ENCODE measurements at regions not wholly inside any gene's neighbourhood (a gene's known extent, or its start where the extent isn't known, plus 50 kb on each side); places are given as distances from the start of the nearest gene placed in this dataset.

DNA sequence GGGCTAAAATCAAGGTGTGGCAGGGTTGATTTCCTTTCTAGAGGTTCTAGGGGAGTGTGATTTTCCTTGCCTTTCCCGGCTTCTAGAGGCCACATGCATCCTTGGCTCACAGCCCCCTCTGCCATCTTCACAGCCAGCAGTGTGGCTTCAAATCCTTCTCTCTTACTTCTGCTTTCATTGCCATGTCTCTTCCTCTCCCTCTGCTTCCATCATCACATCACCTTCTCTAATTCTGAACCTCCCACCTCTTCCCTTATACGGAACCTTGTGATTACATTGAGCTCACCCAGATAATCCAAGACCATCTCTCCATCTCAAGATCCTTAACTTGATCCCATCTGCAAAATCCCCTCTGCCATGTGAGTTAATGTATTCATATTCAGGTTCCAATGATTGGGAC, 56.2 kb upstream of the RMDN2 start:
- TF ChIP-seq, protein P1, sequence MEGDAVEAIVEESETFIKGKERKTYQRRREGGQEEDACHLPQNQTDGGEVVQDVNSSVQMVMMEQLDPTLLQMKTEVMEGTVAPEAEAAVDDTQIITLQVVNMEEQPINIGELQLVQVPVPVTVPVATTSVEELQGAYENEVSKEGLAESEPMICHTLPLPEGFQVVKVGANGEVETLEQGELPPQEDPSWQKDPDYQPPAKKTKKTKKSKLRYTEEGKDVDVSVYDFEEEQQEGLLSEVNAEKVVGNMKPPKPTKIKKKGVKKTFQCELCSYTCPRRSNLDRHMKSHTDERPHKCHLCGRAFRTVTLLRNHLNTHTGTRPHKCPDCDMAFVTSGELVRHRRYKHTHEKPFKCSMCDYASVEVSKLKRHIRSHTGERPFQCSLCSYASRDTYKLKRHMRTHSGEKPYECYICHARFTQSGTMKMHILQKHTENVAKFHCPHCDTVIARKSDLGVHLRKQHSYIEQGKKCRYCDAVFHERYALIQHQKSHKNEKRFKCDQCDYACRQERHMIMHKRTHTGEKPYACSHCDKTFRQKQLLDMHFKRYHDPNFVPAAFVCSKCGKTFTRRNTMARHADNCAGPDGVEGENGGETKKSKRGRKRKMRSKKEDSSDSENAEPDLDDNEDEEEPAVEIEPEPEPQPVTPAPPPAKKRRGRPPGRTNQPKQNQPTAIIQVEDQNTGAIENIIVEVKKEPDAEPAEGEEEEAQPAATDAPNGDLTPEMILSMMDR (IDR thresholded peaks at IDR 0.05; ENCODE audit: control extremely low read depth, extremely low read depth, low read depth, missing control alignments): no peak
- POLR2A ChIA-PET: no interaction called here
- DNase-seq (ENCODE audit: extremely low spot score): no peak
- CTCF ChIA-PET: interaction anchor here (1.1 to 3.8 kb wide), 7 partner anchors 9 to 473 kb away, joined by 4 to 31 read pairs (median 4); no protein-coding TSS in a partner anchor

DNA sequence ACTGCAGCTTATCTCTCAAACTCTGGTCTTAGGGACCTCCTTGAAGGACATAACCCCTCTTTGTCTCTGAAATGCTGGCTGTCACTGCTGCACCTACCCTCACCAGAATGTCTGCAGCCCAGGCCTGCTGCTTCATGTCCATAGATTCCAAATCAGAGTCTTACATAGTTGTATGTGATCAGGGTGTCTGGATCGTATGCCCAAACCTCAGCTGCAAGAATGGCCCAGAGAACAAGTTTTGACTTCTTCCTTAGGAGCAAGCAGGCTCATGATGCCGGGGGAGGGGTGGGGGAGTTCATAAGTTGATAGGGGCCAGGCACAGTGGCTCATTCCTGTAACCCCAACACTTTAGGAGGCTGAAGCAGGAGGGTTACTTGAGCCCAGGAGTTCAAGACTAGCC, 55.8 kb upstream of the RMDN2 start:
- CTCF ChIA-PET: interaction anchor here (1.1 to 3.8 kb wide), 7 partner anchors 9 to 473 kb away, joined by 4 to 31 read pairs (median 4); no protein-coding TSS in a partner anchor
- POLR2A ChIA-PET: no interaction called here
- DNase-seq (ENCODE audit: extremely low spot score): no peak
- TF ChIP-seq, protein P1 (IDR thresholded peaks at IDR 0.05; ENCODE audit: control extremely low read depth, extremely low read depth, low read depth, missing control alignments): no peak

DNA sequence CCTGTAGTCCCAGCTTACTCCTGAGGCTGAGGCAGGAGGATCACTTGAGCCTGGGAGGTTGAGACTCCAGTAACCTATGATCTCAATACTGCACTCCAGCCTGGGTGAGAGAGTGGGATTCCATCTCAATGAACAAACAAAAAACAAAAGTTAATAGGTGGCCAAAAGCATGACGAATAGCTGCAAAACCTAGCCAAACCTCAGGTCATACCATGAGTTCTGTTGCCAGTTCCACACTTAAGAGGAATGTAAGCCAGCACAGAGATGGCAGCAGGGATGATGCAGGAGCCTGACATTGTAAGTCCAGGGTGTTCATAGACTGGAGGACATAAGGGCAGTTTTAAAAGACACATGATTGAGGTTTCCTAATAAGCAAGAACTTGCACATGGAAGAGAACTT, 55.3 kb upstream of the RMDN2 start:
- ChIA-PET CTCF (interaction anchor here (1.1 to 3.8 kb wide), 7 partner anchors 8 to 474 kb away, joined by 4 to 31 read pairs (median 4); no protein-coding TSS in a partner anchor), POLR2A (no interaction called here)
- TF ChIP-seq, protein P1 (IDR thresholded peaks at IDR 0.05; ENCODE audit: control extremely low read depth, extremely low read depth, low read depth, missing control alignments): no peak
- DNase-seq (ENCODE audit: extremely low spot score): no peak

DNA sequence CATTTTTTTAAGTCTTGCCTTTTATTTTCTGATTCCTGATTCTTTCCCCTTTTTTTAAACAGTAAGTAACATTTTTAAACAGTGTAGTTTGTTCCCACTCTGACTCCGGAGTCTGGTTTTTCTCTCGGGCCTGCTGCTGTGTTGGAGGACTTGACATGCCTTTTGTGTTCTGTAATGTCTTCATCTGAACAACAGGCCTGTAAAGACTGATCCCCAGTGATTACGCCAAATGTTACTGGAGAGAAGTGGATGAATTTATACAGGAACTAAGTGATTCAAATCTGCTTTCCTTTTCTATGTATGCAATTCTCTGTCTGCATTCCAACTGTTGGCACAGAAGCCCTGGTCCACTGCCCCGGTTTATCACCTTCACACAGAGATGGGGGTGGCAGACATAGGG, 54.3 kb upstream of the RMDN2 start:
- DNase-seq (ENCODE audit: extremely low spot score): no peak
- POLR2A ChIA-PET: interaction anchor here (0.7 kb wide), 1 partner anchor 252 kb away, joined by 3 read pairs; no protein-coding TSS in a partner anchor
- CTCF ChIA-PET: interaction anchor here (1.0 to 9.8 kb wide), 4 partner anchors 20 to 475 kb away, joined by 3 to 188 read pairs (median 8); no protein-coding TSS in a partner anchor
- TF ChIP-seq, protein P1 (IDR thresholded peaks at IDR 0.05; ENCODE audit: control extremely low read depth, extremely low read depth, low read depth, missing control alignments): no peak

DNA sequence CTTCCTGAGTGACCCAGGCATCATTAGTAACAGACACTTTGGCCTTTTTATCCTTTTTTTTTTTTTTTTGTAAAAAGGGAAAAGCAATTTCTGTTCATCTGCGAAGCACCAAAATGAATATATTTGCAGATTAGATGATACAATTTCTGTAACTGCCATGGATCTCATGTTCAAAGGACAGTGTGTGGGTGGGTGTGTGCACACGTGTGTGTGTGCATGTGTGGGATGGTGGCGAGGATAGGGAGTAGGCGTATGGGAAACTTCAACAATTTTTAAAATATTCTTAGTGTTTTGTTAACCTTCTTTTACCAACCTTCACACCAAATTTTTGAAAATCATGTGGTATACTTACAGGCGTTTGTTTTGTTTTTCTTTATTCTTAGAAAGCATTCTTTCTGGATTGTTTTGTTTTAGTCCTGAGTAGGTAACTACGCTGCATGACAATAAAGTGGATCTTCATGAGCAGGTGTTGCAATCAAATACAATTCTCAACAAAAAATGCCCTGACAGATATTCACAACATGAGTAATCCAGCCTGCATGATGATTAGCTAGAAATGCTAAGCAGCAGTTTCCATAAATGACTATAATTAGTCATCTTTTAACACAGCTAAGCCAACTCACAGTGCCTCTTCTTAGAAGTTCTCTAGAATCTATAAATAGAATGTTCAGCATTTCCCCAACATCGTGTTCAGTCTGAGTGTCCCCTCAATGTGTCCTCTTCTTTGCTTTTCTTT, 53.5 kb upstream of the RMDN2 start:
- ChIA-PET CTCF (interaction anchor here (1.0 to 9.8 kb wide), 6 partner anchors 16 to 474 kb away, joined by 3 to 188 read pairs (median 8); no protein-coding TSS in a partner anchor), POLR2A (interaction anchor here (0.7 kb wide), 1 partner anchor 251 kb away, joined by 3 read pairs; no protein-coding TSS in a partner anchor)
- TF ChIP-seq, protein P1 (IDR thresholded peaks at IDR 0.05; ENCODE audit: control extremely low read depth, extremely low read depth, low read depth, missing control alignments): no peak
- peak; percentile 65 for DNase-seq (ENCODE audit: extremely low spot score)

DNA sequence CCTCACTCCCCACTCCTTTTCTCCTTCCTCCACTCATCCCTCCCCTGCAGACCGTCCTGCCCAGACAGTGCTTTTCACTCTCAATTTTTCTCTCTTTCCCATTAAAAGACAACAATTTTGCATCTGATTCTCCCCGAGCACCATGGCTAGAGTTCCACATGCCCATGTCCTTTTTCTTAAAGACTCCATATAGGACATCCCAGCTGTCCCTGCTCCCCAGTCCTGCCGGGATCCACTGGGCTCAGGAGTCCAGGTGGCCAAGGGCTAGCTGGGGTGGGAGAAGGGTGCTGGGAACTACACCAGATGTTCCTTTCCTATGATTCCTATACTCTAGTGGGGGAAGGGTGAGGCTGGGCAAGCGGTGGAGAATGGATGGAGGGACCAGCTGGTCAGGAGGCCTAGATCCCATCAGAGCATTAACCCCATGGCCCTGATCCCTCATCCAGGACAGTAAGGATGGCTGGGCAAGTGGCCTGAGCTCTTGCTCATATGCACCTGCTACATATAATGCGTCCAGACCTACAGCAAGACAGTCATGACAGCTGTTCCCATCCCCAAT, 52.8 kb upstream of the RMDN2 start:
- TF ChIP-seq, protein P1 (IDR thresholded peaks at IDR 0.05; ENCODE audit: control extremely low read depth, extremely low read depth, low read depth, missing control alignments): no peak
- DNase-seq (ENCODE audit: extremely low spot score): no peak
- ChIA-PET CTCF (interaction anchor here (1.0 to 9.8 kb wide), 7 partner anchors 16 to 474 kb away, joined by 3 to 188 read pairs (median 9); no protein-coding TSS in a partner anchor), POLR2A (interaction anchor here (0.6 kb wide), 3 partner anchors 9 to 274 kb away, joined by 3 read pairs; no protein-coding TSS in a partner anchor)
